ENCODE measurements at regions not wholly inside any gene's neighbourhood (a gene's known extent, or its start where the extent isn't known, plus 50 kb on each side); places are given as distances from the start of the nearest gene placed in this dataset.

DNA sequence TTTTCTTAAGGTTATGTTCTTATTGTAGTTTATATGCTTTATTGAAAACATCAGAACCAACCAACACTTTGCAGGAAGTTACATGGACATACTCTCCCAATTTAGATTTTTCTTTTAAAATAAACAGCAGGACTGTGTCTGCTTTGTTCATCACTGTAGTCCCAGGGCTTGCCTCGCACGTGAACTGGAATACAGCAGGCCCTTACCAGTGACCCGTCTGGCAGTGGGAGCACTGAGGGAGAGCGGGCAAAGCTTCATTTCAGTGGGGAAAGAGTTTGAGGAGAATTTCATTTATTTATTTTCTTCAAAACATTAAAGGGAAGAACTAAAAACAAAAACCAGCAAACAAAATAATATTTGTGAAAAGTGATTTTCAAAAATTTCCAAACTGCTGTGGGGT lies 230.8 kb downstream of the PAX1 start:
- no peak for TF ChIP-seq ATF3 (CRISPR knock-in tag; conservative IDR thresholded peaks at IDR 0.05)
- TF ChIP-seq, protein P1, sequence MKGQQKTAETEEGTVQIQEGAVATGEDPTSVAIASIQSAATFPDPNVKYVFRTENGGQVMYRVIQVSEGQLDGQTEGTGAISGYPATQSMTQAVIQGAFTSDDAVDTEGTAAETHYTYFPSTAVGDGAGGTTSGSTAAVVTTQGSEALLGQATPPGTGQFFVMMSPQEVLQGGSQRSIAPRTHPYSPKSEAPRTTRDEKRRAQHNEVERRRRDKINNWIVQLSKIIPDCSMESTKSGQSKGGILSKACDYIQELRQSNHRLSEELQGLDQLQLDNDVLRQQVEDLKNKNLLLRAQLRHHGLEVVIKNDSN (CRISPR knock-in tag; IDR thresholded peaks at IDR 0.05): no peak
- TF ChIP-seq MAX (CRISPR knock-in tag; IDR thresholded peaks at IDR 0.05): no peak
